ENCODE measurements at regions not wholly inside any gene's neighbourhood (a gene's known extent, or its start where the extent isn't known, plus 50 kb on each side); places are given as distances from the start of the nearest gene placed in this dataset.
"Not testable (repeated sequence)": the region's sequence is repeated elsewhere in the genome, so short reads cannot be mapped to it uniquely, and the experiment has no call there.

DNA sequence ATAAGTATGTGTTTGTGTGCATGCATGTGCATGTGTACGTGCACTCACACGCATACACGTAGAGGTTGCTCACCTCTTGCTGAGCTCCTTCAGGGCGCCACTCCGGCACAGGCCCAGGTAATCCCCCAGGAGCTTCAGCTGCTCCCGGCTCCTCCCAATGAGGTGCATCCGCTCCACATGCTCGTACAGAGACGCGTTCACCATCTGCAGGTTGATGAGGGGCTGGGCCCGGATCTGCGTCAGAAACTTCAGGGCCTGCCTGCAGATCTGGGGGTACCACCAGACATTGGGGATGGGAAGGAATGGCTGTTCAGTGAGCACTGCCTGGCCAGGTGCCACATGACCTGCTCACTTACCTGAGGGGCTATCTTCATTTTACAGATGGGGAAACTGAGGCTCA lies 127.0 kb downstream of the LRRC37A3 start:
- H3K4me3 ChIP-seq; ATAC-seq; H3K4me1 ChIP-seq; H3K27me3 ChIP-seq; intact Hi-C loops (cut with DNase I); H3K9me3 ChIP-seq; DNase-seq: not testable (repeated sequence)
- Histone ChIP-seq H3K27ac (peak overlapping the region in 4 of 12 donors; percentile 6 to 24 (median 14)), H3K36me3 (peaks cover 0 to 29% (median 16%) of the 10 kb centered on the region in 9 donors)
- 82 to 90% (median 88%) methylated on average over 2 to 12 of the region's 12 CpGs for WGBS, 4 donors

DNA sequence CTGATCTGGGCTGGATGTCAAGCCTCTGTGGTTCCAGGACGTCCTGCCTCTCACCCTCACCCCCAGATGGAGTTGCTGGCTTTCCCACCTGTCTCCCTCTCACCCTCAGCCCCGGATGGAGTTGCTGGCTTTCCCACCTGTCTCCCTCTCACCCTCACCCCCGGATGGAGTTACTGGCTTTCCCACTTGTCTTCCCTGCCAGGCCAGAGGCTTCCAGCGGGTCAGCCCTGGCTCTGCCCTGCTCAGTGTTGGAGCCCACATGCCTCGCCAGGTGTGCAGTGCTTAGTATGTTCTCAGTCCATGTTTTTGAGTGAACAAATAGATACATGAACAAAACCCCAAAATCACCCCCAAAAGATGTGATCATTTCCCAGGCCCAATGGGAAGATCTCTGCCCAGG lies 127.6 kb downstream of the LRRC37A3 start:
- WGBS, 4 donors, result 70 to 86% (median 79%) methylated on average over 5 of the region's 5 CpGs
- ATAC-seq; H3K27me3 ChIP-seq; intact Hi-C loops (cut with DNase I); H3K9me3 ChIP-seq; H3K4me3 ChIP-seq; DNase-seq; H3K4me1 ChIP-seq; H3K27ac ChIP-seq: not testable (repeated sequence)
- peaks cover 0 to 34% (median 22%) of the 10 kb centered on the region in 9 donors for H3K36me3 ChIP-seq

DNA sequence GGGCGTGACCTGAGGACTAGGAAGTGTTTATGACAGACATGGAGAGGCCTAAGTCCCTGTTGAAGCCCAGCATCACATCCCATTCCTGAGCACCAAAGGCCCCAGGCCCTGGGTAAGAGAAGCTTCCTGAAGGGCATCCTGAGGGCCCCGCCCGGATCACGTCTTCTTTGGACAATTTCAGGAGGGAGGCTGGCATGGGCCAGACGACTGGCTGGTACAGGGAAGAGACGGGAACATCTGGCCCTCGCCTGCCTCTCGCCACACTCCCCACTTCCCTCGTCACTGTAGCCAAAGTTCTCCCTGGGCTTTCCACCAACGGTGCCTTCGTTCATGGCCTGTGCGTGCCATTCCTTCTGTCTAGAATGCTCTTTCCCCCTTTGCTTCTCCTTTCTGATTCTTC lies 128.1 kb downstream of the LRRC37A3 start:
- ATAC-seq; H3K4me3 ChIP-seq; H3K27ac ChIP-seq; DNase-seq; H3K9me3 ChIP-seq; H3K4me1 ChIP-seq; intact Hi-C loops (cut with DNase I); H3K27me3 ChIP-seq: not testable (repeated sequence)
- peaks cover 0 to 39% (median 26%) of the 10 kb centered on the region in 9 donors for H3K36me3 ChIP-seq
- 85 to 94% (median 88%) methylated on average over 11 to 12 of the region's 12 CpGs for WGBS, 4 donors

DNA sequence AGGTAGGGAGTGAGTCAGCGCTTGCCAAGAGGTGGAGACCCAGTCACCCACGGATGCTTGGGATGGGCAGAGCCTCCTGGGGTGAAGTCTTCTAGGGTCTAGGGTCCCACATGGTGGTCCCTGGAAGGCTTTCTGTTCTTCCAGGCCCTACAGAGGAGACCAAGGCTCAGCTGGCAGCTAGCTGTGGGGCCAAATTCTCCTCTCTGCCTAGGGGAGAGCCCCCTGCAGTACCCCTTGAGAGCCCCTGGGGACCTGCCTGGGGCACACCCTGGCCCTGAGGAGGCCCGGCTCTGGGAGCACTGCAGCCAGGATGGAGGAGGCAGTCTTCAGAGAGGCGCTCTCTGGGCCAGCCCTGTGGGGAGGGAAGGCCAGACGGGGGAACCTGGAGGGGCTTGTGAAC lies 128.6 kb upstream of the SMURF2 start:
- H3K27ac ChIP-seq; H3K9me3 ChIP-seq; intact Hi-C loops (cut with DNase I); H3K27me3 ChIP-seq; ATAC-seq; DNase-seq; H3K4me3 ChIP-seq; H3K4me1 ChIP-seq: not testable (repeated sequence)
- peaks cover 0 to 41% (median 28%) of the 10 kb centered on the region in 9 donors for H3K36me3 ChIP-seq
- 82 to 100% (median 84%) methylated on average over 1 to 5 of the region's 5 CpGs for whole genome bisulfite sequencing, 4 donors

DNA sequence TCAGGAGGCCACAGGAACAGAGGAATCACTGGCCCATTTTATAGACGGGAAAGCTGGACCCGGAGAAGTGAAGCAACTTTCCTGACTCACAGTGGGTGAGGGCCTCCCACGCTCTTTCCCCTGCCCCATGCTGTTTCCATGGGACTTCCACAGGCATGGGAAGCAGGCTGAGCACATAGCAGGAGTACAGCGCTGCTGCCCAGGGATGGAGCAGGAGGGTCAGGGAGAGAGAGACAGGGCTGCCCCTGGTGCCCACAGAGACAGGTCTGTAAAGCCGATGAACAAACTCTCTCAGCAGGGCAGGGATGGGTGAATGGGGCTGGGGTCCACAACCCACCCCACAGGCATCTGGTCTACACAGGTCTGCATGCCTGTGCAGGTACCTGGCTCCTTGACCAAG lies 128.1 kb upstream of the SMURF2 start:
- peaks cover 0 to 44% (median 32%) of the 10 kb centered on the region in 9 donors for H3K36me3 ChIP-seq
- intact Hi-C loops (cut with DNase I); H3K9me3 ChIP-seq; H3K27ac ChIP-seq; ATAC-seq; H3K4me1 ChIP-seq; DNase-seq; H3K4me3 ChIP-seq; H3K27me3 ChIP-seq: not testable (repeated sequence)
- WGBS, 4 donors, result 91 to 94% (median 94%) methylated on average over 4 to 5 of the region's 5 CpGs; no CpG with 5 or more reads in 1 of the 4 donors

DNA sequence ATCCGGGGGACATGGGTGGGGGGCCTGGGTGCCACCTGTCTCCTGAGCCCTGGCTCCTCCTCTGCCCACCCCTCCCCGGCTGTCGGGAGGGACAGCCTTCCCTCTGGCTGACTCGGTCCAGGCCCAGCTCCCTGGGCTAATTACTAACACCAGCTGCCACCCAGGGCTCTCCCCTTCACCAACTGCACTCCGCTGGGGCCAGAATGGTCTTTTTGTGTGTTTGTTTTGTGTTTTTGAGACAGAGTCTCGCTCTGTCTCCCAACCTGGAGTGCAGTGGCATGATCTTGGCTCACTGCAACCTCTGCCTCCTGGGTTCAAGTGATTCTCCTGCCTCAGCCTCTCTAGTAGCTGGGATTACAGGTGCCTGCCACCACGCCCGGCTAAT lies 126.9 kb upstream of the SMURF2 start:
- H3K27ac ChIP-seq; DNase-seq; H3K4me1 ChIP-seq; ATAC-seq; intact Hi-C loops (cut with DNase I); H3K9me3 ChIP-seq; H3K4me3 ChIP-seq: not testable (repeated sequence)
- peaks cover 0 to 10% (median 0%) of the 10 kb centered on the region in 9 donors for H3K27me3 ChIP-seq
- 84 to 93% (median 91%) methylated on average over 8 of the region's 8 CpGs for WGBS, 4 donors
- peaks cover 0 to 46% (median 39%) of the 10 kb centered on the region in 9 donors for H3K36me3 ChIP-seq

DNA sequence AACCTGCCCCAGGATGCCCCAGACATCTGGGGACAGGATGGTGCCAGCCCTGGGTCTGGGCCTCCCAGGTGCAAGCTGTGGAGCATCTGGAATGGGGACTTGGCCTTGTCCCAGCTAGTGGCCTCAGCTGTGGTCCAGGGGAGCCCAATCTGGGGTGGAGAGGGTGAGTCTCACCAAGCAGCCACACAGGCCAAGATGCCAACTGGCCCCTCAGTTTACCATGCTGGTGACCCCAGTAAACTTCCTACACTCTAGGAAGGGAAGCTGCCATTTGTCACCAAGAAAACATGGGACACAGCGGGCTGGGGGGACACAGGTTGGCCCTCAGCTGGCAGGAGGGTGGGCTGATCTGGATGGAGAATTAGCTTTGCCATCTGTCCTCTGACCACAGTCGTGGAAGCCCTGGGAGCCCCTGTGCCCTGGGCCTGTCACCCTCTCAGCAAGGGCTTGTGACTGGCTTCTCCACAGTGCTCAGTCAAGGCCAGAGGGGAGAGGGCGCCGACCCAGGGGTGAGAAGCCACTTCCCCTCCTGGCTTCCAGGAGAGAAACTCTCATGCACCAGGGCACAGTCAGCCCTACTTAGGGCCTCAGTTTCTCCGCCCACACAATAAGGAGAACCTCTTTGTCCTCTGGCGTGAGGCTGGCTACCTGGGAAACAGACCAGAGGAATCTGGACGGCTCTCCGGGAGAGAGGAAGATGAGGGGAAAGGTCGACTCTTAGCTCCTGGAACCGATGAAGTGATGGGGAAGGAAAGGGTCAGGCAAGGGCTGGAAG lies 126.4 kb upstream of the SMURF2 start:
- H3K36me3 ChIP-seq, result peaks cover 0 to 50% (median 42%) of the 10 kb centered on the region in 9 donors
- no peak overlapping the region for H3K4me3 ChIP-seq
- intact Hi-C loops (cut with DNase I), result no loop called here
- ATAC-seq (no peak), DNase-seq (no peak)
- 82 to 87% (median 84%) methylated on average over 7 to 10 of the region's 10 CpGs for WGBS, 4 donors
- no peaks in the 10 kb centered on the region for H3K9me3 ChIP-seq
- no peak overlapping the region for H3K27ac ChIP-seq
- H3K4me1 ChIP-seq, result peaks cover 0 to 7% (median 0%) of the 10 kb centered on the region in 12 donors
- no peak for TF ChIP-seq POLR2A (IDR thresholded peaks at IDR 0.05)
- H3K27me3 ChIP-seq, result peaks cover 0 to 15% (median 0%) of the 10 kb centered on the region in 9 donors

All from heart left ventricle (tissue), 16 donors.